ENCODE measurements at regions not wholly inside any gene's neighbourhood (a gene's known extent, or its start where the extent isn't known, plus 50 kb on each side); places are given as distances from the start of the nearest gene placed in this dataset.

DNA sequence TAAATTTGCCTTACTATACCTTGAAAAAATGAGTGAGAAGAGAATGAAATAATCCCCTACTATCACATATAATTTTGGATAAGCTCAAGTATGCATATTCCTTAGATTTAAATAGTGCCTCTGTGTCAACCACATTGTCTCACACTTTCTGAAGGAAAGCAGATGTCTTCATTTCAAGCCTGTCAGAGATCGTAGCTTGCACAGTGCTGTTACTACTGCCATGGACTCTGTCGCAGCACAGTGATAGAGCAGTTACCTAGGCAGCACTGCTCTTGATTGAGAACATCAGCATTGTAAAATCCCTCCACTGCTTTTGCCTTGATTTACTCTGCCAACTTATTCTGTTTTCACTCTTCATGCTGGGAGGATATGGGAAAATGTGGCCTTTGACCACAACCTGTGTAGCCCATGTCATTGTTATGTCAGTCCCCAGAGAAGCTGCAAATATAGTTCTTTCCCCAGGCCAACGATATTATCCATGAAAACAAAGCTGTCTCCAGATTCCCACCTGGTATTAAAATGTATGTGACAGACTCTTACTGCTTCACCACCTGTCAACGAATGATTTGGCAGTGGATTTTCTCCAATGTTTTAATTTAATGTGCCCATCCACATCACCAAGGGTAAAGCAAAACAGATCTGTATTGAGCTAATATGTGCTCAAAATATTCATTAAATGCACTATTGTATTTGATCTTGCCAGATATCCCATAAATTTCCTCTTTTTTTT lies 675.7 kb downstream of the METTL4 start:
- no peak for DNase-seq

DNA sequence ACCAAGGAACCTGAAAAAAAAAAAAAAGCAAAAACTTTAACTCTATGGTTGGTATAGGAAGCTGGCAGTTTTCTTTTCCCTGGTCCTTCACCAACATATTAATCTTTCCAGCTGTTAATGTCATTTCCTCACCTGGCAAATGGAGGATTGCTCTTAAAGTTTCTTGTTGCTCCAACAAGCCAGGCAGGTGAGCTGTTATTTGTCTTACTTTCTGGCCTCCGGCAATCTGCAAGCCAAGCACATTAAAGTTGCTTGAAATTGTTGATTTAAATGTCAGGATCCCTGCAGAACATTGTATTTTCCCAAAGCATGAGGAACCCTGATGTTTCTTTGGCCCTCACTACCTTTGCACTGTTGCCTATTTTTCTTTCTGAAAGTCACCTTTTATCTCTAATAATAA lies 664.9 kb downstream of the METTL4 start:
- no peak for DNase-seq

DNA sequence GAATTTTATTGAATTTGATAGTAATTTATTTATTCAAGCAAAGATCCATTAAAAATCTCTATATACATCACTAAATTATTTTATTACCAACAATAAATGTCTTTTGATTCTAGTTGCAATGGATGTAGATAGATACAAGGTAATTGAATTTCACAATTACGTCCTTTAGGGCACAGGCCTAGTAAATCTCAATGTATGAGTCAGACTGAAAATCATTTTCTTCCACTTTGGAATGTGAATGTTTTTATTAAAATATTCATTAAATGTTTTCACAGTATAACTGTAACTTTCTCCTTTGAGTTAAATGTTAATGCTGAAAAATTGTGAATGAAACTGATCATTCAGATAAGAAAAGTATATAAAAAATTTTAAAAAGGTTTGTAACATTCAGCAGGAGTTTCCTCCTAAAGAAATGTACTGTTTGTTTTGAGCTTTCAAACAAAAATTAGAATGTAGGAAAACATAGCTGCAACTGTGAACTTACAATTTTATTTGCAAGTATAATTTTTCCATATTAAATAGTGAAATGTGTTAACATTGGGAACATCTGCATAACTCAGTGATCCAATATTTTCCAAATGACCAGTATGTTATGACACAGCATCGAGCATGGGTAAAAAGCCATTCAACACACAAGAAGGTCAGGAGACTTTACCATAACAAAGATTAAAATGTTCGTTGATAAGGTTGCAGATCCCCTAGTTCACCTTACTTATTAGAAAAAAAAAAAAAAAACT lies 663.7 kb downstream of the METTL4 start:
- no peak for DNase-seq

DNA sequence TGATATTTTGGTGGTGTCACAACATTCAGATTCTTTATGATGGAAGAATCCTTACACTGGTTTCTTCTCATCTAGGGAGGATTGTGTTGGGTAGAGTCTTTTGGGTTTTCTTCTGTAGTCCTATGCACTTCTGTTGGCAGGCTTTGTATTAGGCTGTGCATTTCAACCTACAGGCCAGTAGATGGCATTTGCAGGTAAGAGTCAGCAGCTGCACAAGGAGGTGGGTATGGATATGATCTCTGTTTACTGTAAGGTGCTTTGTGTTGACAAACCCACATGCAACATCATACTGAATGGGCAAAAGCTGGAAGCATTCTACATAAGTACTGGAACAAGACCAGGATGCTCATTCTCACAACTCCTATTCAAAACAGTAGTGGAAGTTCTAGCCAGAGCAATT lies 656.8 kb downstream of the METTL4 start:
- peak; percentile 28 for DNase-seq

DNA sequence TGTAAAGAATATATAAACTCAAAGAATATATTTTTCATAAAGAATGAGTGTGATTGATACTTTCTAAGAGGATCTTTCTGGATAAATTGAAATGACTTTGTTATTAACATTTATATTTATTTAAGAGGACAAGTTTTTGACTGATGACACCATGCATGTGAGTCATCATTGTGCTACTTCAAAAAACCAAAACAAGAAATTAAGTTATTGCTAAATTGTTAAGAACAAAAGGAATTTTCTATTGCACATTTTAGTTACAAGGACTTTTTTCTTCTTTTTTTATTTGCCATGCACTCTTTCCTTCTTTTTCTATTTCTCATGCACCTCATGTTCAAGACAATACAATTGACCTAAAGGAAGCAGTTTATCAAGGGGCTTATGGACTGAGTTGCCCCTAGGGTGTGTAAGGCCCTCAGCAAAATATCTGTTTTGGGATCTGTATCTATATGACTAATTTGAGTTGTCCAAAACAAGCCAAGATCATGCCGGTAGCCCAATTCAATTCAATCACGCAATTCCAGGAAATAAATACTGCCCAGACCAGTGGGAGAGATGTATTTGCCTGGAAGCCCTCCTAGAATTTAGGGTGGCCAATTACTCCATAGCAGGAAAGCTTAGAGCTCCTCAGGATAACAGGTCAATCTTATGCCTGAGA lies 654.3 kb downstream of the METTL4 start:
- DNase-seq: no peak

DNA sequence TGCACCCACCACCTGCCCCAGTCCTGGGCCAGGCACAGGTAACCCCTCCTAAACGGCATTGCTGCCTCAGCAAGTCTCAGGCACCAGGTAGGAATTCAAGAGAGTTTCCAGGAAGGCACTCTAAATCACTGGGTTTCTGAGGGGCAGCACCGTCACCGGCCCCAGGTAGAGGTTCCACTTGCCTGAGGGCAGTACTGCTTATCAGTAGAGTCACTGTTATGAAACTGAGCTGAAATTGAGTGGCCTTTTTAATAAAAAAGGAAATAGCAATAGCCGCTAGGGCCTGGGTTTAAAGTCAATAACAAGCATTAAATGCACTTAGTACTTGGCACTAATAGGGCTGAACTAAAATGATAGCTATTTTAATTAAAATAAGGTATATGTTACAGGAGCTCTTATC lies 653.7 kb downstream of the METTL4 start:
- no peak for DNase-seq

DNA sequence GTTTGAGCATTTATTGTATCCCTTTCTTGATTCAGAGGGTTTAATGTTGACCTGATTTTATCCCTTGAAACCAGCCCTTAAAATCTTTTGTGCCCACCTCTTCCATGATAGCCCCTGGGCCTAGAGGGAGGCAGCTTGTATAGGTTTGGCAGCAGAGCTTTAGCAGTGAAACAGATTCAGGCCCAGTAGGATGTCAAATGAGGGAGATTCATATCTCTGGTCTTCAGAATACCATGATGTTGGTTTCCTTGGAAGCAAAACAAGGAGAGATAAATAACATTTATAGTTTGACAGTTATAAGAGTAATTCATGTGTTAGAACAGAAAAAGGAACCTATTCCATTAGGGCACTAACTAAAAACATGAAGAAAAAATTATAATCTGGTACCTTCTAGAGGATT lies 649.2 kb downstream of the METTL4 start:
- no peak for DNase-seq

DNA sequence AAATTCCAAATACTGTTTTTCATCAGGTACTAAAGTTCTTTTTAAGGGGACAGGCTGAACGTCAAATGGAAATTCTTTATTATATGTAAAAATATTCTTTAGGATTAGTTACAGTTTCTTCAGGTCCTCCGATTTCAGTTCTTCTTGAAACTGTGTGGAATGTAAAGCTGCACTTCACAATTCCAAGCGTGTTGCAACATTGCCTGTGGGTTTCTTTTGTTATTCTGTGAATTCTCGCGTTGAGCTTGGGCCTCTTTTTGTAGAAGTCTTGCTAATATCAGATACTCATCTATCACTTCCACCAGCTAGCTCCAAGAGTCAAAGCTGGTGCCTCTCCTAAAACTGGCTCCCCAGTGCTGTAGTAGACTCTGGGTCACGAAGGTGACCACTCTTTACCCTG lies 642.6 kb downstream of the METTL4 start:
- no peak for DNase-seq

DNA sequence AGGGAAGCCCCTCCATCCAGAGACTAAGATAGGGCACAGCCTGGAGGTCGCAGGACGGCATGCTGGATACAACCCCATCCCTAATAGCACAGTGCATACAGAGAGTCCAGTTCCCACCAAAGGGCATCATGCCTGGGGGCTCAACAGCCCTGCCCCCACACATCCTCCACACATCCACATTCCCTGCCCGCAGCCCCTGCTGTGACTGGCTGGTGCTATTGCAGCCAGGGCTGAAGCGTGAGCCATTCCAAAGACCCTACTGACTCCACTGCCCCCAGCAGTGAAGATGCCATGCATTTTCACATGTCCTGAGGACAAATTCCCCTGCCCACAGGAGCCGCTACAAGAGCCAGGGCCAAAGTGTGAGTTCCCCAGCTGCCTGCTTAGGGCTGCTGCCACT lies 641.6 kb downstream of the METTL4 start:
- no peak for DNase-seq

DNA sequence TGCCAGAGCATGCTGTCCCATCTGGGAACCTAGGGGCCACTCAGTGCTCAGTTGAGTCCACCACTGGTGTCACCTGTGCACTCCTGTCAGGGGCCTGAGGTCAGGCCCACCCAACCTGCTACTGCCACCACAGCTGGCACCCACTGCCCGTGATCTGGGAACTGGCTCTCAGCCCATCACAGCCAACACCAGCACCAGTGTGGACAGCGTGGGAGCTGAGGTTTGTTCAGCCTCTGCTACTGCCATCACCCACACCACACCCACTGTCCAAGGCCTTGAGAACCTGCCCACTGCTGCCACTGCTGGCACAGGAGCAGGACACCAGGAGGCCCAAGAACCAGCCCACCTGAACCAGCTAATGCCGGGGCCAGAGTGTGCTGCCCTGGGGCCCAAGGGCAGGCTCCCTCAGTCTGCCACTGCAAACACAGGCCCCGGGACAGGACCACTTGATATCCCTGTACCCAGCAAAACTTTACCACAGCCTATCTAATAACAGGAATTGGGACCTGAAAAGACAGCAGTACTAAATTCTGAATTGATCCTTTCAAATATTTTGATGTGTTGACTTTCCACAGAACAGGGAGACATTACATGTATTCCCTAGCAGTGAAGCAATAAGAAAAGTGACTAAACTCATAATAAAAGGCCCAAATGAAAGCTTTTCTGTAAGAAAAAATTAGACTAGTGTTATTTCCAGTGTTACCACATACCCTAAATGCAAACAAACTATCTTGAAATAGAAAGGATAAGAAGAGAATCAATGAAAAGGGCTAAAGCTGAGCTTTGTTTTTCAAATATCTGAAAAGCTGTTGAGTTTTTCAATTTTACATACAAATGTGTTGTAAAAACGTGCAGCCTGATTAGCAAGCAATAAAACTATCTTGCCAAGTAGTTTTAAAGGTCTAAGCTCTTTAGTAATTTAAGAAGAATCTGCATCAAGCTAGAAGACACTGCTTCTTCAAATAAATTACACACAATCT lies 640.7 kb downstream of the METTL4 start:
- DNase-seq: no peak

DNA sequence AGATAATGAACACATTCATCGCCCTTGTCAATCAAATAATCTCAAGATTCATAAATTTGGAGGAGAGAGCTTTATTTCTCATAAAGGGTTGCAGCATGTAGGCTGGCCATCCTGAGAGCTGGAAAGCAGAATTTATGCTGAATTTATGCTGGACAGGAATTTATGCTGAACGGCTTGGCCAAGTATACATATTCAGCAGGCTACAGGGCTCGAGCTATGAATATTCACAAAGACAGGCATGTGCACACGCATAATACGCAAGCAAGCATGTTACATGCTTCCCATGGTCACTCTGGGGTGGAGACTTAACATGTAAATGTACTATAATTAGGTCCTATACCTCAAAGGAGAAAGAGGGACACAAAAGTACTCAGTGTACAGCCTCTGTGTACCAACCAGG lies 618.8 kb downstream of the METTL4 start:
- no peak for DNase-seq

DNA sequence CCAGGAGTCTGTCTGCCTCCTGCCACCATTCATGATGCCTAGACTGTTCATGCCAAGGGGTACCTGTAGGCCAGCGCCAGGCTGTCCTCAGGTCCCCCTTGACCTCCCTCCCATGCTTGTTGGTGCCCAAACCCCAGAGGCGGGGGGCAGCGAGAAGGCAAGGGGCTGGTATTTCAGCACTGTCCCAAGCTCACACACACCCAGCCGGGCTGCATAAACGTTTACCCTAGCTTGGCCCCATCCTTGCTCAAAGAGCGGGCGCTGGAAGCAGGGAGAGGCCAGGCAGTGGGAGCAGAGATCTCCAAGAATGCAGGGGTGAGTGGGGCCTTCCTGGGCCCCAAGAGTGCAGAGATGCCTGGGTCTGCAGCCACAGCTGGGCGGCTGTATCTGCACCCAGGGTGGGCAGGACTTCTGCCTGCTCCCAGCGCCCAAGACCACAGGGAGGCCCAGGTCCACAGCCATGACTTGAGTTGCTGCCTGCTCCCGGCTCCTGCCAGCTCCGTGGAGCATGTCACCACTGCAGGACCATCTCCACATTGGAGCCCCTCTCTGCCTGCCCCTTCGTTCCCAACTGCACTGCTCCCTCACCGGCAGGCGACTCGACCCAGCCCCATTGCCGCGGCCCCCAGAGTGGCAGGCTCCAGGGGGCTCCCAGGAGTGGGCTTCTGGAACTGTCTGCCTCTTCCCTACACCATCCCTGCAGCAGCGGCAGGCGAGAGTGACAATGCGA lies 616.6 kb downstream of the METTL4 start:
- DNase-seq: no peak

DNA sequence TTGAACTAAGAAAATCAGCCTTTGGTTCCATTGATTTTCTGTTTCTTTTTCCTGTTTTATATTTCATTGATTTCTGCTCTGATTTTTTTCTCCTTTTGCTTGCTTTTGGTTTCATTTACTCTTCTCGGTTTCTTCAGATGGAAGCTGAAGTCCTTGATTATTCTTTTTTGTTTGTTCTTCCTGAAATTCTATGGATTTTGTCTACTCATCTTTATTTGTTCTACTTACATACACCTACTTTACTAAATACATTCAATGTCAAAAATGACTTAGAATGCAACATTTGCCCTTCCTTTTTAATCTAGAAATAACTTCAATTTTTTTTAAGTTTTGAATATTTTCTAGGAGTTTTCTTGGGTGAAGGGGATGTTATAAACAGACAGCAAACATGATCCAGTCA lies 612.5 kb downstream of the METTL4 start:
- DNase-seq: no peak

DNA sequence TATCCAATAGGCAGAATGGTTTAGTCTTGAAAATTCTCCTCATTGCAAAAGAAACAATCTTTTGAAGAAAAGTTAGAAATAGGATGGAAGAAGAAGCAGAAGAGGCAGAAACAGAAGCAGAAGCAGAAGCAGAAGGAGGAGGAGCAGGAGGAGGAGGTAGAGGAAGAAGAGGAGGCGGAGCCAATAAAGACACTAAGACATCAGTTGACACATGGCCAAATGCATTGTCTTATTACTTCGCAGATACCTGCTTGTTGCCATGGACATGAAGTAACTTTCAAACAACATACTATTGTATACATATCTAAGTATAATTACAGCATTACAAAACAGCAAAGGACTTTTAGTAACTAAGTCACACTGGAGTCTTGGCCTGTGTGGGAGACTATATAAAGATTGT lies 606.3 kb downstream of the METTL4 start:
- no peak for DNase-seq

DNA sequence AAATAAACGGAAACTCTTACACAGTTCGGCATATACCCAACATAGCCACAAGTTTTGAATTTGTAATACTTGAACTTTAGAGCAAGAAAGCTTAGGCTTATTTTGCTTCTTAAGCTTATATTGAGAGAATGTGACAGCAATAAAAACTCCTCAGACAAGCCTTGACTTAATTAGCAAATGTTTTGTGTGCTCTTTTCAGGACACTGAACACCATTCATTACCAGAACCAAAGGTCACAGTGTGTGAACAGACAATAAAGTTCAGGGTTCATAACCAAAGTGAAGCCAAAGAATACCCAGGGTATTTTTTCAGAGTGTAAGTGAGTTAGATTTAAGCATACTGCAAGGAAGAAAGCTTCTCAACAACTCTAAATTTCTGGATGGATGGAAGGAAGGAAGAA lies 605.8 kb downstream of the METTL4 start:
- DNase-seq: no peak

DNA sequence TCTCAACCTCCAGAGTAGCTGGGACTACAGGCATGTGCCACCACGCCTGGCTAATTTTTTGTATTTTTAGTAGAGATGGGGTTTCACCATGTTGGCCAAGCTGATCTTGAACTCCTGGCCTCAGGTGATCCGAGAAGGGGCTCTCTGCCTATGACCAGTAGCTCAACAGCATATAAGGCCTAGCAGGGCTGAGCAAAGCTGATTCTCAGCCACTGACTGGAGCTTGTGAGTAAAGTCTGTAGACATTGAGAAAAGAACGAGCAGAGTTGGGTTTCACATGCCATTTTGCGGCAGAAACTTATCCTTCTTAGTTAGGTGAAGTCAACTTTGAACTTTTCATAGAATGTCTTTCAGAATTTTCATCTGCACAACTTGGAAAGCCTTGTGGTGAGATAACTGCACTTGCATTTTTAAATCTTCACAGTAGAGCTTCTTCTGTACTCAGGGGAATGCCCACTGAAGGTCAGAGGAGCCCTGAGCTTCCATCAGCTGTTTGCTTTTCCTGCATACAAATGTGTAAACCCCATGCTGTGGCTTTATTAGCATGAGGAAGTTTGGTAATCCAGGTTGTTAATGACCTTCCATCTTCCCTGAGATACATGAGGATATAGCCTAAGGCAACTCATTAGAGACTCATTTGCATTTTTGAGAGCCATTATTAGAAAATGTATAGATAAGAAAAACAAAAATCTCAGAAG lies 602.4 kb downstream of the METTL4 start:
- no peak for DNase-seq

DNA sequence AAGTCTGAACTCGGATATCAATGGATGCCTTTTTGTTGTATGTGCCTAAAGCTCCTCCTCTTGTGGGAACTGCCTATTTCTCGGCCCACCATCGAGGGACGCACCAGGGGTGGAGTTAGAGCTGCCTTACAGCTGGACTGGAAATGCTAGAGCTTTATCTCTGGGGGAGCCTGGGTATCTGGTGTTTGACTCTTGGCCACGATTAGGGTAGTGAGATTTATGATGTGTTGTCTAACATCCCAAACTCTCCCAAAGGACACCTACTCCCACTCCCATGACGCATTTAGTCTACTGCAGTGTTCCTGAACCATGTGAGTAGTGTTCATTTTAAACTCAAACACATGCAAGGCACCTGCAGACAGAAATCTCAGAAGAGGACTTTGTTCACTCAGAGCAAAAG lies 594.8 kb downstream of the METTL4 start:
- DNase-seq: no peak

DNA sequence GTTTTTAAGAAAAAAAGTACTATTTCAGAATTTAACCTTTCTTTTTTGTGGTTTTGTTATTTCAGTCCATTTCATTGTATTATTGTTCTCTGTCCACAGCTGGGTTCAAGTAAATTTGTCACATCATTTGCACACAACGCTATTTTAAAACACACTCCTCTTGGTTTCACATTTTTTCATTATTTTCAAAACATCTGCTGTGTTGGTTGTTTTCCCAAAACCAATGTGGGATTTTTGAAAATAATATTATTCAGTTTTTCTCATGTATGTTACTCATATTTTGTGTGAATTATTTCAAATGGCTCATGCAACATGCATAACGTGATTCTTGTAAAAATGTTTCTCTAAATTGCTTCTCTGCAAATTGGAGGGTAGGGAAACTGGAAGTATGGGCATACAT lies 589.2 kb downstream of the METTL4 start:
- no peak for DNase-seq

DNA sequence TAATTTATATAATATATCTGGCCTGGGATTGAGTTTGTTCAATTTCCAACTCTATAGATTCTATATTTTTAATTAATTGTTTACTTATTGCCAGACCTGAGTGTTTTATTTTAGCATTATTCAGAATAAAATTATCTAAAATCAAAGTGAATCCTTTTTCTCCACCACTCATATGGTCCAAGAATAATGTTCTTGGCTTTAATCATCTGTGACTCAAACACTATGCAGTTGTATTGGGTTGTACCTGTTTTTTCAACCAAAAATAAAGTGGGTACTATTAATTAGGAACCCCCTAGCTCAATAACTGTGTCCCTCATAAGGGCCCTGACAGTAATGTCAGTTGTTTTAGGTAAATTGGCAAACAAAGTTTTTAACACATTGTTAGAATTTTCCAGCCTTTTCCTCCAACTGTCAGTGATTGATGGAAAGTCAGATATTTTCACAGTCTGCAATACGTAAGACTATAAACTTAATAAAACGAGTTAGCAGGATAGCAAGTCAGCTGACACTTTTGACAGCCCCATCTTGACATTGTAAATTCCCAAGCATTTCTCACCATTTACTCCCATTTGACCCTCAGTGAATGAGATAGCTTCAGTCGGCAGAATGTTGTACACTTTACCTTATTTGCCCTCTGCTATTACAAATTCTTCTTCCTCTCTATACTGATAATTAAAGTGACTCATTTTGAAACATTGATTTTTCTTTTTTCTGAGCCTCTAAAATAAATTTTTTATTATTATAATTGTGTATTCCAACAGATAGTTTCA lies 587.4 kb downstream of the METTL4 start:
- DNase-seq: no peak

DNA sequence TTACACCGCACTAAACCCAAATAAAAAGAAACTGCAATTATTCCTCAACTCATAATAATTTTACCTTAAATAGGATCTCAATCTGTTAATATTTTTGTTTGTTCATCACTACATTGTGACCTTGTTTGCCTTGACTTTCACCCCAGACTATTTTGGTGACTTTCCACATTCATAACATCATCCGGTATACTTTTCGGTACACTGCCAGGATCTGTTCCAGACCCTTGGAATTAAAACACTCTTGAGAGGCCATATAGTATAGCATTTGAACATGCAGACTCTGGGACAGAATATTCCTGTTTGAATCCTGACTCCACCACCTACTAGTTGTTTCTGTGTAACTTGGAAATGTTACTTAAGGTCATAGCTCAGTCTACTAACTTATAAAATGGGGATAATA lies 577.4 kb downstream of the METTL4 start:
- DNase-seq: no peak

DNA sequence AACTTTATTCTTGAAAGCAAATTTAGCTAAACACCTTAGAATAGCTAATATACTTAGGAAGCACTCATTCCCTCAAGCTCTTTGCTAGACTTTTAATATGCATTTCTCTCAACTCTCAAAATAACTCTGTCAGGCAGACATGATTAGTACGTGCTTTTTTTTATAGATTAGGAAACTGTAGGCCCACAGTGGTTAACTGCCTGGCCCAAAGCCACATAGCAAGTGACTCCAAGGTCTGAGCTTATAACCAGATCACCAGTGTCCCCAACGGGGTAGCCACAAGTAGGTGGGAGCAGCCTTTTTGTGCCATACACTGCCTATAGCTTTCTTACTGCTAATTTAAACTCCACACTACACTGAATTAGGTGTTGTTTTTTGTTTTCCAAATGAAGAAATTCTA lies 576.8 kb downstream of the METTL4 start:
- DNase-seq: no peak
